ENCODE measurements at regions not wholly inside any gene's neighbourhood (a gene's known extent, or its start where the extent isn't known, plus 50 kb on each side); places are given as distances from the start of the nearest gene placed in this dataset.
"Not testable (repeated sequence)": the region's sequence is repeated elsewhere in the genome, so short reads cannot be mapped to it uniquely, and the experiment has no call there.

DNA sequence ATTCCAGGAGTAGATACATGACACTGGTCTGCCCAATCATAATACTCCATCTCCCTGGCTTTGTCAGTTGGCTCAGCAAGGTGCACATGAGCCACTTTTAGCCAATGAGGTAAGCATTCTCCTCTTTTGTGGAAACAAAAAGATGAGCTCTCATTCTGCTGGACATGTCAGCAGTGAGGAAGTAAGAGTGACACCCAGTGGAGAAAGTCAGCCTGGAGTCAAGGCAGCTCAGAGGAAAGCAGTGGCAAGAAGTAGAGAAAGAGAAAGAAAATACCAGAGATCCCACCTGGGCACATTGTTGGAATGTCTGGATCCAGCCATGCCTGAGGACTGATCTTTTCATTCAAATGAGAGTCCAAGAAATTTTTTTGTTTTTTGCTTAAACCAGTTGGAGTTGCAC lies 496.9 kb upstream of the C16orf82 start:
- FAIRE-seq (no peak), DNase-seq (ENCODE audit: low read depth) (no peak)
- no peak overlapping the region for H3K4me3 ChIP-seq (ENCODE audit: low read depth, low read length)
- no peaks in the 10 kb centered on the region for H3K36me3 ChIP-seq (ENCODE audit: control insufficient read depth, insufficient read depth, low read length)
- H3K27me3 ChIP-seq (ENCODE audit: control insufficient read depth, insufficient read depth, low read length): no peaks in the 10 kb centered on the region
- TF ChIP-seq, protein P1, sequence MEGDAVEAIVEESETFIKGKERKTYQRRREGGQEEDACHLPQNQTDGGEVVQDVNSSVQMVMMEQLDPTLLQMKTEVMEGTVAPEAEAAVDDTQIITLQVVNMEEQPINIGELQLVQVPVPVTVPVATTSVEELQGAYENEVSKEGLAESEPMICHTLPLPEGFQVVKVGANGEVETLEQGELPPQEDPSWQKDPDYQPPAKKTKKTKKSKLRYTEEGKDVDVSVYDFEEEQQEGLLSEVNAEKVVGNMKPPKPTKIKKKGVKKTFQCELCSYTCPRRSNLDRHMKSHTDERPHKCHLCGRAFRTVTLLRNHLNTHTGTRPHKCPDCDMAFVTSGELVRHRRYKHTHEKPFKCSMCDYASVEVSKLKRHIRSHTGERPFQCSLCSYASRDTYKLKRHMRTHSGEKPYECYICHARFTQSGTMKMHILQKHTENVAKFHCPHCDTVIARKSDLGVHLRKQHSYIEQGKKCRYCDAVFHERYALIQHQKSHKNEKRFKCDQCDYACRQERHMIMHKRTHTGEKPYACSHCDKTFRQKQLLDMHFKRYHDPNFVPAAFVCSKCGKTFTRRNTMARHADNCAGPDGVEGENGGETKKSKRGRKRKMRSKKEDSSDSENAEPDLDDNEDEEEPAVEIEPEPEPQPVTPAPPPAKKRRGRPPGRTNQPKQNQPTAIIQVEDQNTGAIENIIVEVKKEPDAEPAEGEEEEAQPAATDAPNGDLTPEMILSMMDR (IDR thresholded peaks at IDR 0.05; ENCODE audit: insufficient read depth, low read length, severe bottlenecking): no peak

DNA sequence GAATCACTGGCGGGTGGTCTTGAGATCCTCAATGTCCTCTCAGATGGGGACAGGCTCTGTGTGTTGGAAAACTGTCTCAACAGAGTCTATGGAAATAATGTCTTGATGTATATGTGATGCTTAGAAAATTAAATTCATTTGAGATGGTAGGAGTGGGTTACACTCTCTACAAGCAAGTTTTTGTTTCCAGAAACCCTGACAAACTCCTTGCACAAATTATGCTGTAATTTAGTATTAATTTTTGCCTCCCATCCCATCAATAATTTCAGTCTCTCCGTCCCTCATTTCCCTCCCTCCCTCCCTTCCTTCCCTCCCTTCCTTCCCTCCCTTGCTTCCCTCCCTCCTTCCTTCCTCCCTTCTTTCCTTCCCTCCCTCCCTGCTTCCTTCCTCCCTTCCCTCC lies 488.0 kb upstream of the C16orf82 start:
- TF ChIP-seq, protein P1 (IDR thresholded peaks at IDR 0.05; ENCODE audit: insufficient read depth, low read length, severe bottlenecking): no peak
- Histone ChIP-seq H3K36me3 (ENCODE audit: control insufficient read depth, insufficient read depth, low read length) (no peaks in the 10 kb centered on the region), H3K4me3 (ENCODE audit: low read depth, low read length) (no peak overlapping the region), H3K27me3 (ENCODE audit: control insufficient read depth, insufficient read depth, low read length) (no peaks in the 10 kb centered on the region)
- no peak for DNase-seq (ENCODE audit: low read depth)
- FAIRE-seq: no peak

DNA sequence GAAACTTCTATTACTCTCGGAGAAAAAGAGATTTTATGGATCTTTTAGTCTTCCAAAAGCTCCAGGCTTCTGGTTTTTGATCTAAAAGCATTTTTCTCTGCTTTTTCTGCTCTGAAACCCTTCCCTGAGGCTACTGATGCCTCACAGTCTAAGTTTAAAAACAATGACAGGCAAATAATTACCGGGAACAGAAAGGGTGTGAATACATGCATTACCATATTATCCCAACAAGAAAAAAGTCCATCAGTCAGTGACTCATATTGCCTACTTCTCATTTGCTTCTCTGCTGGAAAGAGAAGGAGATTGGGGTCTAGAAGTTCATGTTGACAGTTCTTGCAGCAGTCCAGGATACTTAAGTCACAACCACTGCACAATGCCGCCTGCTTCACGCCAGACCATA lies 482.9 kb upstream of the C16orf82 start:
- no peaks in the 10 kb centered on the region for H3K27me3 ChIP-seq (ENCODE audit: control insufficient read depth, insufficient read depth, low read length)
- no peak overlapping the region for H3K4me3 ChIP-seq (ENCODE audit: low read depth, low read length)
- no peak for FAIRE-seq
- no peaks in the 10 kb centered on the region for H3K36me3 ChIP-seq (ENCODE audit: control insufficient read depth, insufficient read depth, low read length)
- TF ChIP-seq, protein P1 (IDR thresholded peaks at IDR 0.05; ENCODE audit: insufficient read depth, low read length, severe bottlenecking): no peak
- no peak for DNase-seq (ENCODE audit: low read depth)

DNA sequence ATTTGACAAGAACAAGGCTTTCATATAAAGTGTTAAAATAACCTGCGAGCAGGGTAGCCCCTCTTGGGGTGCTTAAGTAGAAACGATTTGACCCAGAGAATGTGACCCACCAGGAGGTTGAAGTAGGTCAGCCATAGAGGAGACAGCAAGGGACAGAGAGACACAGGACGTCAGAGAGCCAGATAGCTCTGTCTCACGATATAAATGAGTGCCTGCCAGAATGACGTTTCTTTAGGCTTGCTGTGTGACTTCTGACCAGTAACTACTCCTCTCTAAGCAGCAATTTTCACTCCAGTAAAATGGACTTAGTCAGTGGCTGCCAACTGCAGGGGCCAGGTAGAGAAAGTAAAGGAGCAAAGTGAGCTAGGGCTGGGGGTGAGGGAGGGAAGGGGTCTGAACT lies 473.0 kb upstream of the C16orf82 start:
- no peaks in the 10 kb centered on the region for H3K27me3 ChIP-seq (ENCODE audit: control insufficient read depth, insufficient read depth, low read length)
- FAIRE-seq: no peak
- TF ChIP-seq, protein P1 (IDR thresholded peaks at IDR 0.05; ENCODE audit: insufficient read depth, low read length, severe bottlenecking): no peak

DNA sequence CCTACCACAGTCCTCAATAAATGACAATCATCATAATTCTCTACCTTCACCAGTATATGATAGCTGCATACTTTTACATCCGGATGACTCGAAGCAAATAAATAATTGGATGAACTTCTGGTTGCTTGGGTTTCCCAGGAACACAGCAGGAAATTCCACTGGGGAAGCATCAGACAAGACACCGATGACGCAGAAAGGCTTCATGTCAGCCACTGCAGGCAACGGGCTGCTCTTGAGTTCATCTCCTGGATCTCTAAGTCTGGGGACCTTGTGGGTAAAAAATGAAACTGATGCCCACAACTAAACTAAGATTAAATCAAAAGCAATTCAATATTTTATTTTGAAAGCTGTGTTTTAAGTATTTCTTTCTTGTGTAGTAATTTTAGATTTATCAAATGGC lies 472.1 kb upstream of the C16orf82 start:
- TF ChIP-seq, protein P1 (IDR thresholded peaks at IDR 0.05; ENCODE audit: insufficient read depth, low read length, severe bottlenecking): no peak
- no peaks in the 10 kb centered on the region for H3K27me3 ChIP-seq (ENCODE audit: control insufficient read depth, insufficient read depth, low read length)
- H3K4me3 ChIP-seq (ENCODE audit: low read depth, low read length): no peak overlapping the region
- no peak for FAIRE-seq
- DNase-seq (ENCODE audit: low read depth): no peak
- no peaks in the 10 kb centered on the region for H3K36me3 ChIP-seq (ENCODE audit: control insufficient read depth, insufficient read depth, low read length)

More for the DNA sequence above, 473.0 kb upstream of the C16orf82 start:
- no peaks in the 10 kb centered on the region for H3K36me3 ChIP-seq (ENCODE audit: control insufficient read depth, insufficient read depth, low read length)
- H3K4me3 ChIP-seq (ENCODE audit: low read depth, low read length): no peak overlapping the region
- DNase-seq (ENCODE audit: low read depth): no peak

DNA sequence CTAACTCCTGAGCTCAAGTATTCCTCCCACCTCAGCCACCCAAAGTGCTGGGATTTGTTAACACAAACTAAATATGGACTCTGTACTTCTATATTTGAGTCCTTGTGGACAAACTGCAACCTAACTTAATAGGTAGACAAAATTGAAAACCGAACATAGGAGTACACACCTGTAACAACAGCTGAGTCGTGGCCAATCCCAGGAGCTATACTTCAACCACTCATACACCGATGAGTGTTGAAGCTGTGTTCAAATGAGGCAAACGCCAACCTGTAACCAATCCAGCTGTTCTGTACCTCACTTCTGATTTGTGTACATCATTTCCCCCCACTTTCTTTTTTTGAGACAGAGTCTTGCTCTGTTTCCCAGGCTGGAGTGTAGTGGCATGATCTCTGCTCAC lies 471.5 kb upstream of the C16orf82 start:
- TF ChIP-seq, protein P1 (IDR thresholded peaks at IDR 0.05; ENCODE audit: insufficient read depth, low read length, severe bottlenecking): no peak
- H3K36me3 ChIP-seq (ENCODE audit: control insufficient read depth, insufficient read depth, low read length): no peaks in the 10 kb centered on the region
- H3K4me3 ChIP-seq (ENCODE audit: low read depth, low read length): no peak overlapping the region
- FAIRE-seq (no peak), DNase-seq (ENCODE audit: low read depth) (no peak)
- no peaks in the 10 kb centered on the region for H3K27me3 ChIP-seq (ENCODE audit: control insufficient read depth, insufficient read depth, low read length)

DNA sequence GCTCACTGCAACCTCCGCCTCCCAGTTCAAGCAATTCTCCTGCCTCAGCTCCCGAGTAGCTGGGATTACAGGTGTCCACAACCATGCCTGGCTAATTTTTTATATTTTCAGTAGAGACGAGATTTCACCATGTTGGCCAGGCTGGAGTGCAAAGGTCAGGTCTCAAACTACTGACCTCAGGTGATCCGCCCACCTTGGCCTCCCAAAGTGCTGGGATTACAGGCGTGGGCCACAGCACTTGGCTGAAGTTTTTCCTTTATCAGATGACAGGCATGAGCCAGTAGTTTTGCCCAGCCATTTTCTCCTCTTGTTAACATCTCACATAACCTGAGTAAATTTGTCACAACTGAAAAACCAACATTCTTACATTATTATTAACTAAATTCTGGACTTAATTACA lies 470.7 kb upstream of the C16orf82 start:
- H3K27me3 ChIP-seq (ENCODE audit: control insufficient read depth, insufficient read depth, low read length); FAIRE-seq; H3K4me3 ChIP-seq (ENCODE audit: low read depth, low read length); DNase-seq (ENCODE audit: low read depth); H3K36me3 ChIP-seq (ENCODE audit: control insufficient read depth, insufficient read depth, low read length): not testable (repeated sequence)

All from bronchial epithelial cell (primary cell).